ENCODE measurements at regions not wholly inside any gene's neighbourhood (a gene's known extent, or its start where the extent isn't known, plus 50 kb on each side); places are given as distances from the start of the nearest gene placed in this dataset.
A peak's percentile ranks its signal among the peaks of the same experiment; 100 is the strongest.
"Not testable (repeated sequence)": the region's sequence is repeated elsewhere in the genome, so short reads cannot be mapped to it uniquely, and the experiment has no call there.

- H2BK15ac ChIP-seq (ENCODE audit: low read depth, poor library complexity, severe bottlenecking): no peak overlapping the region
- WGBS: no CpG with 5 or more reads among the region's 1 CpG
These were observed 152.2 kb upstream of the LMNTD1 start for GRCh38 chr12:25705261-25705660.

GRCh38 chr12:25706646-25707045 lies 153.6 kb upstream of the LMNTD1 start:
- H3K9ac ChIP-seq (ENCODE audit: low read length); H2BK5ac ChIP-seq (ENCODE audit: low read depth, low read length, poor library complexity, severe bottlenecking); H3K23ac ChIP-seq (ENCODE audit: low read length in 2 of 2); H2BK120ac ChIP-seq (ENCODE audit: low read depth, low read length); DNase-seq; H3K4me2 ChIP-seq (ENCODE audit: low read length, poor library complexity, severe bottlenecking); H4K91ac ChIP-seq (ENCODE audit: low read length); H3K79me1 ChIP-seq (replicated peaks; ENCODE audit: low read length, poor library complexity, severe bottlenecking); H3K4ac ChIP-seq (ENCODE audit: low read depth in 1 of 2, low read length in 2 of 2); H2BK15ac ChIP-seq (ENCODE audit: low read depth, poor library complexity, severe bottlenecking); H3K18ac ChIP-seq (ENCODE audit: low read depth in 1 of 2, low read length in 2 of 2); H3K14ac ChIP-seq (ENCODE audit: low read length in 2 of 2); H4K8ac ChIP-seq (ENCODE audit: low read length); H3K4me3 ChIP-seq (ENCODE audit: insufficient read depth in 1 of 2, low read depth in 1 of 2, low read length in 2 of 2); H3K27ac ChIP-seq (ENCODE audit: low read length, poor library complexity, severe bottlenecking); H3K27me3 ChIP-seq (ENCODE audit: control insufficient read depth in 1 of 2, insufficient read depth in 1 of 2, low read length in 2 of 2); H3K36me3 ChIP-seq (ENCODE audit: control insufficient read depth in 1 of 2, insufficient read depth in 2 of 2, low read depth in 1 of 2, low read length in 2 of 2); H2AFZ ChIP-seq (ENCODE audit: low read depth, low read length); H2AK5ac ChIP-seq (ENCODE audit: low read length, severe bottlenecking); H3K4me1 ChIP-seq (ENCODE audit: control insufficient read depth, insufficient read depth, low read depth, low read length); H2BK12ac ChIP-seq (ENCODE audit: low read length in 2 of 2): not testable (repeated sequence)
- H3K9me3 ChIP-seq (ENCODE audit: control insufficient read depth, low read length): peaks cover 46% of the 10 kb centered on the region

More at GRCh38 chr12:25705261-25705660, 152.2 kb upstream of the LMNTD1 start:
- Histone ChIP-seq H3K4me1 (ENCODE audit: control insufficient read depth, insufficient read depth, low read depth, low read length) (peaks cover 2% of the 10 kb centered on the region), H3K9me3 (ENCODE audit: control insufficient read depth, low read length) (peaks cover 36% of the 10 kb centered on the region), H2AFZ (ENCODE audit: low read depth, low read length) (no peak overlapping the region), H3K4me3 (ENCODE audit: insufficient read depth in 1 of 2, low read depth in 1 of 2, low read length in 2 of 2) (no peak overlapping the region), H3K4ac (ENCODE audit: low read depth in 1 of 2, low read length in 2 of 2) (no peak overlapping the region), H3K14ac (ENCODE audit: low read length in 2 of 2) (no peak overlapping the region), H3K4me2 (ENCODE audit: low read length, poor library complexity, severe bottlenecking) (no peak overlapping the region), H3K23ac (ENCODE audit: low read length in 2 of 2) (no peak overlapping the region), H2AK5ac (ENCODE audit: low read length, severe bottlenecking) (no peak overlapping the region), H2BK12ac (ENCODE audit: low read length in 2 of 2) (no peak overlapping the region), H3K36me3 (ENCODE audit: control insufficient read depth in 1 of 2, insufficient read depth in 2 of 2, low read depth in 1 of 2, low read length in 2 of 2) (no peaks in the 10 kb centered on the region), H2BK5ac (ENCODE audit: low read depth, low read length, poor library complexity, severe bottlenecking) (no peak overlapping the region), H3K79me1 (replicated peaks; ENCODE audit: low read length, poor library complexity, severe bottlenecking) (no peaks in the 10 kb centered on the region), H3K27me3 (ENCODE audit: control insufficient read depth in 1 of 2, insufficient read depth in 1 of 2, low read length in 2 of 2) (no peaks in the 10 kb centered on the region), H4K8ac (ENCODE audit: low read length) (no peak overlapping the region), H2BK120ac (ENCODE audit: low read depth, low read length) (no peak overlapping the region), H3K9ac (ENCODE audit: low read length) (no peak overlapping the region), H3K18ac (ENCODE audit: low read depth in 1 of 2, low read length in 2 of 2) (no peak overlapping the region), H3K27ac (ENCODE audit: low read length, poor library complexity, severe bottlenecking) (no peak overlapping the region), H4K91ac (ENCODE audit: low read length) (no peak overlapping the region)
- DNase-seq: peak; percentile 60

GRCh38 chr12:25707056-25707455 lies 154.0 kb upstream of the LMNTD1 start:
- Histone ChIP-seq H4K8ac (ENCODE audit: low read length) (no peak overlapping the region), H2BK120ac (ENCODE audit: low read depth, low read length) (no peak overlapping the region), H3K9ac (ENCODE audit: low read length) (no peak overlapping the region), H3K9me3 (ENCODE audit: control insufficient read depth, low read length) (peaks cover 46% of the 10 kb centered on the region), H3K4me2 (ENCODE audit: low read length, poor library complexity, severe bottlenecking) (no peak overlapping the region), H2BK15ac (ENCODE audit: low read depth, poor library complexity, severe bottlenecking) (no peak overlapping the region), H2AFZ (ENCODE audit: low read depth, low read length) (no peak overlapping the region), H3K18ac (ENCODE audit: low read depth in 1 of 2, low read length in 2 of 2) (no peak overlapping the region), H3K23ac (ENCODE audit: low read length in 2 of 2) (no peak overlapping the region), H3K14ac (ENCODE audit: low read length in 2 of 2) (no peak overlapping the region), H3K4me1 (ENCODE audit: control insufficient read depth, insufficient read depth, low read depth, low read length) (no peaks in the 10 kb centered on the region), H2AK5ac (ENCODE audit: low read length, severe bottlenecking) (no peak overlapping the region), H3K36me3 (ENCODE audit: control insufficient read depth in 1 of 2, insufficient read depth in 2 of 2, low read depth in 1 of 2, low read length in 2 of 2) (no peaks in the 10 kb centered on the region), H2BK5ac (ENCODE audit: low read depth, low read length, poor library complexity, severe bottlenecking) (no peak overlapping the region), H4K91ac (ENCODE audit: low read length) (peak overlapping the region; percentile 18), H3K27ac (ENCODE audit: low read length, poor library complexity, severe bottlenecking) (no peak overlapping the region), H3K27me3 (ENCODE audit: control insufficient read depth in 1 of 2, insufficient read depth in 1 of 2, low read length in 2 of 2) (no peaks in the 10 kb centered on the region), H3K4ac (ENCODE audit: low read depth in 1 of 2, low read length in 2 of 2) (no peak overlapping the region), H3K4me3 (ENCODE audit: insufficient read depth in 1 of 2, low read depth in 1 of 2, low read length in 2 of 2) (peak overlapping the region in 1 of 2 experiments; percentile 58), H3K79me1 (replicated peaks; ENCODE audit: low read length, poor library complexity, severe bottlenecking) (no peaks in the 10 kb centered on the region), H2BK12ac (ENCODE audit: low read length in 2 of 2) (no peak overlapping the region)
- no peak for DNase-seq

- no peak overlapping the region for H3K14ac ChIP-seq (ENCODE audit: low read length in 2 of 2)
- H3K23ac ChIP-seq (ENCODE audit: low read length in 2 of 2): no peak overlapping the region
- WGBS: 96% methylated on average over 1 of the region's 2 CpGs
- H3K9ac ChIP-seq (ENCODE audit: low read length): no peak overlapping the region
- peaks cover 38% of the 10 kb centered on the region for H3K9me3 ChIP-seq (ENCODE audit: control insufficient read depth, low read length)
- no peaks in the 10 kb centered on the region for H3K36me3 ChIP-seq (ENCODE audit: control insufficient read depth in 1 of 2, insufficient read depth in 2 of 2, low read depth in 1 of 2, low read length in 2 of 2)
- H2BK120ac ChIP-seq (ENCODE audit: low read depth, low read length): no peak overlapping the region
- no peak overlapping the region for H3K18ac ChIP-seq (ENCODE audit: low read depth in 1 of 2, low read length in 2 of 2)
- H3K27me3 ChIP-seq (ENCODE audit: control insufficient read depth in 1 of 2, insufficient read depth in 1 of 2, low read length in 2 of 2): no peaks in the 10 kb centered on the region
- H2BK12ac ChIP-seq (ENCODE audit: low read length in 2 of 2): no peak overlapping the region
- H3K4me3 ChIP-seq (ENCODE audit: insufficient read depth in 1 of 2, low read depth in 1 of 2, low read length in 2 of 2): peak overlapping the region in 1 of 2 experiments; percentile 7
- H2AK5ac ChIP-seq (ENCODE audit: low read length, severe bottlenecking): no peak overlapping the region
- no peak overlapping the region for H3K4ac ChIP-seq (ENCODE audit: low read depth in 1 of 2, low read length in 2 of 2)
- DNase-seq: no peak
- H4K8ac ChIP-seq (ENCODE audit: low read length): no peak overlapping the region
- no peak overlapping the region for H3K27ac ChIP-seq (ENCODE audit: low read length, poor library complexity, severe bottlenecking)
- no peak overlapping the region for H2BK15ac ChIP-seq (ENCODE audit: low read depth, poor library complexity, severe bottlenecking)
- H3K4me1 ChIP-seq (ENCODE audit: control insufficient read depth, insufficient read depth, low read depth, low read length): no peaks in the 10 kb centered on the region
- no peak overlapping the region for H2AFZ ChIP-seq (ENCODE audit: low read depth, low read length)
- no peak overlapping the region for H4K91ac ChIP-seq (ENCODE audit: low read length)
- no peak overlapping the region for H2BK5ac ChIP-seq (ENCODE audit: low read depth, low read length, poor library complexity, severe bottlenecking)
- no peak overlapping the region for H3K4me2 ChIP-seq (ENCODE audit: low read length, poor library complexity, severe bottlenecking)
- no peaks in the 10 kb centered on the region for H3K79me1 ChIP-seq (replicated peaks; ENCODE audit: low read length, poor library complexity, severe bottlenecking)
These were observed 155.6 kb upstream of the LMNTD1 start for GRCh38 chr12:25708661-25709060.
